DND-41 (cell line): ENCODE measurements at regions not wholly inside any gene's neighbourhood (a gene's known extent, or its start where the extent isn't known, plus 50 kb on each side); places are given as distances from the start of the nearest gene placed in this dataset.
A peak's percentile ranks its signal among the peaks of the same experiment; 100 is the strongest.

Experiments
- ATAC-seq: fragments of 200-7000 bp; cut with Tn5 transposase; 3 replicates; pipeline ENCODE4 v1.9.1; 2021; ENCODE audit warnings: low read depth; ENCODE audit not compliant: insufficient read depth
- DNase-seq: peaks from one replicate; pipeline ENCODE4 v3.0.0-alpha.2; 2020
- H2AFZ ChIP-seq: 2 replicates; pipeline ENCODE4 v1.6.0; 2012; ENCODE audit warnings: low read depth, low read length
- H3K27ac ChIP-seq: 2 replicates; pipeline ENCODE4 v1.5.1; 2012; ENCODE audit warnings: low read length, inconsistent platforms
- H3K27me3 ChIP-seq: fragments of 200-600 bp; sonication (generic); 2 replicates; pipeline ENCODE4 v1.6.0; 2012; ENCODE audit warnings: low read length, mild to moderate bottlenecking, inconsistent platforms; ENCODE audit not compliant: insufficient read depth, poor library complexity
- H3K36me3 ChIP-seq: 2 replicates; pipeline ENCODE4 v1.5.1; 2012; ENCODE audit warnings: low read length, inconsistent platforms; ENCODE audit not compliant: insufficient read depth
- H3K4me1 ChIP-seq: 2 replicates; pipeline ENCODE4 v1.5.1; 2012; ENCODE audit warnings: mild to moderate bottlenecking, low read length; ENCODE audit not compliant: insufficient read depth
- H3K4me2 ChIP-seq: 2 replicates; pipeline ENCODE4 v1.6.0; 2012; ENCODE audit warnings: mild to moderate bottlenecking, moderate library complexity, low read length, inconsistent platforms; ENCODE audit not compliant: insufficient read depth
- H3K4me3 ChIP-seq, 2 experiments: fragments of 200-600 bp in 1 of 2; shearing (Covaris generic) in 1 of 2; 2 replicates each; pipeline ENCODE4 v1.5.1; 2012 to 2016; ENCODE audit warnings: inconsistent platforms in 2 of 2, low read length in 2 of 2, mild to moderate bottlenecking in 2 of 2, low read depth in 1 of 2, moderate library complexity in 1 of 2
- H3K79me2 ChIP-seq: 2 replicates; pipeline ENCODE4 v1.6.0; 2012; ENCODE audit warnings: low read length, inconsistent platforms; ENCODE audit not compliant: insufficient read depth
- H3K9ac ChIP-seq: 2 replicates; pipeline ENCODE4 v1.6.0; 2012; ENCODE audit warnings: low read depth, mild to moderate bottlenecking, inconsistent platforms, low read length, moderate library complexity
- H3K9me3 ChIP-seq: 2 replicates; pipeline ENCODE4 v1.5.1; 2012; ENCODE audit warnings: low read length, moderate library complexity, mild to moderate bottlenecking, inconsistent platforms; ENCODE audit not compliant: insufficient read depth, severe bottlenecking
- H4K20me1 ChIP-seq: 2 replicates; pipeline ENCODE4 v1.6.0; 2012; ENCODE audit warnings: low read length; ENCODE audit not compliant: insufficient read depth
- EZH2 ChIP-seq: IDR thresholded peaks from 3 replicates; pipeline ENCODE4 v1.6.1; 2012; ENCODE audit warnings: borderline replicate concordance, low read depth, mild to moderate bottlenecking, moderate library complexity, low read length, inconsistent platforms; ENCODE audit not compliant: severe bottlenecking
- TF ChIP-seq, protein P1 (sequence below): IDR thresholded peaks from 2 replicates; pipeline ENCODE4 v1.5.1; 2012; ENCODE audit warnings: borderline replicate concordance, low read length, moderate library complexity, mild to moderate bottlenecking; ENCODE audit not compliant: poor library complexity, severe bottlenecking; ENCODE audit errors: extremely low read depth

DNA sequence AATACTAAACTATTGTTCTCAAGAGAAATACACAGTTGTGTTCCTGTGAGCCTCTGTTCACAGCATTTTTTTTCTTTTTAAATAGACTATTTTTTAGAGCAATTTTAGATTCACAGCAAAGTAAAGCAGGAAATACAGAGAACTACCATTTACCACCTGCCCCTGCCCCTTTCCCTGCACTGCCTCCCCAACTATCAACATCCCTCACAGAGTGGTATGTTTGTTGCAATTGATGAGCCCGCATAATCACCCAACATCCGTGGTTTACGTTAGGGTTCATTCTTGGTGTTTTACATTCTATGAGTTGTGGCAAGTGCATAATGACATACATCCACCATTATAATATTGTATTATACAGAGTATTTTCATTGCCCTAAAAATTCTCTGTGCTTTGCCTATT, 71.6 kb upstream of the TNFAIP3 start:
- no peak for TF ChIP-seq EZH2
- TF ChIP-seq, protein P1, sequence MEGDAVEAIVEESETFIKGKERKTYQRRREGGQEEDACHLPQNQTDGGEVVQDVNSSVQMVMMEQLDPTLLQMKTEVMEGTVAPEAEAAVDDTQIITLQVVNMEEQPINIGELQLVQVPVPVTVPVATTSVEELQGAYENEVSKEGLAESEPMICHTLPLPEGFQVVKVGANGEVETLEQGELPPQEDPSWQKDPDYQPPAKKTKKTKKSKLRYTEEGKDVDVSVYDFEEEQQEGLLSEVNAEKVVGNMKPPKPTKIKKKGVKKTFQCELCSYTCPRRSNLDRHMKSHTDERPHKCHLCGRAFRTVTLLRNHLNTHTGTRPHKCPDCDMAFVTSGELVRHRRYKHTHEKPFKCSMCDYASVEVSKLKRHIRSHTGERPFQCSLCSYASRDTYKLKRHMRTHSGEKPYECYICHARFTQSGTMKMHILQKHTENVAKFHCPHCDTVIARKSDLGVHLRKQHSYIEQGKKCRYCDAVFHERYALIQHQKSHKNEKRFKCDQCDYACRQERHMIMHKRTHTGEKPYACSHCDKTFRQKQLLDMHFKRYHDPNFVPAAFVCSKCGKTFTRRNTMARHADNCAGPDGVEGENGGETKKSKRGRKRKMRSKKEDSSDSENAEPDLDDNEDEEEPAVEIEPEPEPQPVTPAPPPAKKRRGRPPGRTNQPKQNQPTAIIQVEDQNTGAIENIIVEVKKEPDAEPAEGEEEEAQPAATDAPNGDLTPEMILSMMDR: no peak
- Histone ChIP-seq H3K4me3 (no peak overlapping the region), H4K20me1 (no peaks in the 10 kb centered on the region), H3K36me3 (no peaks in the 10 kb centered on the region), H3K27ac (peak overlapping the region; percentile 78), H3K79me2 (no peaks in the 10 kb centered on the region), H3K9ac (peak overlapping the region; percentile 11; the same call in 1 of the 2 replicates), H3K9me3 (no peaks in the 10 kb centered on the region), H3K4me1 (peaks cover 88% of the 10 kb centered on the region), H2AFZ (peak overlapping the region; percentile 36; the same call in 1 of the 2 replicates), H3K27me3 (no peaks in the 10 kb centered on the region), H3K4me2 (0 out of 2 replicates have a peak overlapping the region, but pooled peaks have one; percentile 14)
- DNase-seq (peak; percentile 54), ATAC-seq (peak; percentile 76)

DNA sequence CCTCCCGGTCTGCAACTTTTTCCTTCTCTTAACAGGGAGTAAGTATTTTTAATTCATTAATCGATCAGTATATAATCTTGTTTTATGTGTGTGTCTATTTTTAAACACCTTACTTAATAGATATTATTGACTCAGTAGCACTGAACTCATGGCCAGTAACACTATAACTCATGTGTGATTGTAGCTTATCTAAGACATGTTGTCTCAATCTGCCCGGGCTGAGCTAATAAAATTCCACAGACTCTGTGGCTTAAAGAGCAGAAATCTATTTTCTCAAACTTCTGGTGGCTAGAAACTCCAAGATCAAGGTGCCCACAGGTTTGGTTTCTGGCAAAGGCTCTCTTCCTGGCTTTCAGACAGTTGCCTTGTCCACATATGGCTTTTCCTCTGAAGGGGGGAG, 68.8 kb upstream of the TNFAIP3 start:
- no peaks in the 10 kb centered on the region for H3K27me3 ChIP-seq
- no peaks in the 10 kb centered on the region for H3K9me3 ChIP-seq
- ATAC-seq (no peak), DNase-seq (no peak)
- H3K4me1 ChIP-seq: peaks cover 72% of the 10 kb centered on the region
- no peak for TF ChIP-seq EZH2
- TF ChIP-seq, protein P1: no peak
- no peak overlapping the region for H3K9ac ChIP-seq
- H3K36me3 ChIP-seq: no peaks in the 10 kb centered on the region
- H3K27ac ChIP-seq: peak overlapping the region; percentile 69
- no peak overlapping the region for H2AFZ ChIP-seq
- no peak overlapping the region for H3K4me2 ChIP-seq
- no peaks in the 10 kb centered on the region for H4K20me1 ChIP-seq
- H3K4me3 ChIP-seq: no peak overlapping the region
- H3K79me2 ChIP-seq: no peaks in the 10 kb centered on the region

DNA sequence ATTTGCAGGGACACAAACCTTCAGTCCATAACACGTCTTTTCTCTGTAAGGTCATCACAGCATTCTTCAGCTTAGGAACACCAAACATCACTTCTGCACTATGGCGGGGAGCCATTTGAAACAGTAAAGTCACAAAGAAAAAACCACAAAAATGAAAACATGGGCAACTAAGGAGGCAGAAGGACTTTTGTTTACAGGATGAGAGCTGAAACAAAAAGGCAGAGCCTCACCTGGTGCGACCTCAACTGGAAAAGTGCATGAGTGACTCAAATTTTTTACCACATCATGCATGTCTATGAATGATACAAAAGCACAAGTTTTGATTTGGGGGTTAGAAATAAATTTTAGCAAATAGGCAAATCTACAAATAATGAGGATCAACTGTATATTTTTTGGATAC, 68.2 kb upstream of the TNFAIP3 start:
- no peaks in the 10 kb centered on the region for H3K9me3 ChIP-seq
- H3K9ac ChIP-seq: 0 out of 2 replicates have a peak overlapping the region, but pooled peaks have one; percentile 1
- no peaks in the 10 kb centered on the region for H3K79me2 ChIP-seq
- no peaks in the 10 kb centered on the region for H3K27me3 ChIP-seq
- no peaks in the 10 kb centered on the region for H3K36me3 ChIP-seq
- no peak overlapping the region for H3K4me2 ChIP-seq
- ATAC-seq (peak; percentile 36; the same call in 1 of the 3 replicates), DNase-seq (peak; percentile 38)
- no peak overlapping the region; the same call in 1 of the 2 replicates for H2AFZ ChIP-seq
- H3K27ac ChIP-seq: peak overlapping the region; percentile 69
- no peaks in the 10 kb centered on the region for H4K20me1 ChIP-seq
- no peak overlapping the region for H3K4me3 ChIP-seq
- TF ChIP-seq, protein P1: peak; percentile 25
- no peak for TF ChIP-seq EZH2
- H3K4me1 ChIP-seq: peaks cover 69% of the 10 kb centered on the region
